ENCODE measurements at regions not wholly inside any gene's neighbourhood (a gene's known extent, or its start where the extent isn't known, plus 50 kb on each side); places are given as distances from the start of the nearest gene placed in this dataset.

GRCh38 chr2:107174171-107174570, 288.2 kb upstream of the ST6GAL2 start (continued):
- TF ChIP-seq ATF6 (CRISPR knock-in tag; IDR thresholded peaks at IDR 0.05) (no peak), TEAD4 (CRISPR knock-in tag; IDR thresholded peaks at IDR 0.05) (no peak), GABPB1 (CRISPR knock-in tag; IDR thresholded peaks at IDR 0.05) (no peak), SMAD3 (CRISPR knock-in tag; IDR thresholded peaks at IDR 0.05; ENCODE audit: borderline replicate concordance) (no peak), E2F1 (CRISPR knock-in tag; IDR thresholded peaks at IDR 0.05) (no peak), ATF3 (CRISPR knock-in tag; conservative IDR thresholded peaks at IDR 0.05) (no peak), ZNF425 (CRISPR knock-in tag; conservative IDR thresholded peaks at IDR 0.05) (no peak), HMGXB4 (CRISPR knock-in tag; IDR thresholded peaks at IDR 0.05) (no peak)
- TF ChIP-seq, protein P1, sequence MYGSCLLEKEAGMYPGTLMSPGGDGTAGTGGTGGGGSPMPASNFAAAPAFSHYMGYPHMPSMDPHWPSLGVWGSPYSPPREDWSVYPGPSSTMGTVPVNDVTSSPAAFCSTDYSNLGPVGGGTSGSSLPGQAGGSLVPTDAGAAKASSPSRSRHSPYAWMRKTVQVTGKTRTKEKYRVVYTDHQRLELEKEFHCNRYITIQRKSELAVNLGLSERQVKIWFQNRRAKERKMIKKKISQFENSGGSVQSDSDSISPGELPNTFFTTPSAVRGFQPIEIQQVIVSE (CRISPR knock-in tag; IDR thresholded peaks at IDR 0.05; ENCODE audit: borderline replicate concordance) = no peak
- TF ChIP-seq, protein P2, sequence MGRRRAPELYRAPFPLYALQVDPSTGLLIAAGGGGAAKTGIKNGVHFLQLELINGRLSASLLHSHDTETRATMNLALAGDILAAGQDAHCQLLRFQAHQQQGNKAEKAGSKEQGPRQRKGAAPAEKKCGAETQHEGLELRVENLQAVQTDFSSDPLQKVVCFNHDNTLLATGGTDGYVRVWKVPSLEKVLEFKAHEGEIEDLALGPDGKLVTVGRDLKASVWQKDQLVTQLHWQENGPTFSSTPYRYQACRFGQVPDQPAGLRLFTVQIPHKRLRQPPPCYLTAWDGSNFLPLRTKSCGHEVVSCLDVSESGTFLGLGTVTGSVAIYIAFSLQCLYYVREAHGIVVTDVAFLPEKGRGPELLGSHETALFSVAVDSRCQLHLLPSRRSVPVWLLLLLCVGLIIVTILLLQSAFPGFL (CRISPR knock-in tag; IDR thresholded peaks at IDR 0.05; ENCODE audit: borderline replicate concordance) = no peak

- ChIA-PET POLR2A (no interaction called here), CTCF (no interaction called here)
- peaks cover 3% of the 10 kb centered on the region; the same call in 1 of the 2 replicates for H3K4me1 Mint-ChIP-seq
- ATAC-seq (no peak), DNase-seq (ENCODE audit: low spot score) (no peak)
- no peaks in the 10 kb centered on the region for H3K27me3 Mint-ChIP-seq (ENCODE audit: low read depth)
- no peaks in the 10 kb centered on the region for H3K36me3 Mint-ChIP-seq
- no peaks in the 10 kb centered on the region for H3K9me3 Mint-ChIP-seq
- H3K4me3 Mint-ChIP-seq = no peak overlapping the region
- H3K27ac Mint-ChIP-seq = no peak overlapping the region
- TF ChIP-seq ZNF396 (CRISPR knock-in tag; IDR thresholded peaks at IDR 0.05; ENCODE audit: borderline replicate concordance) = no peak
- no peak for TF ChIP-seq TCF7 (CRISPR knock-in tag; IDR thresholded peaks at IDR 0.05; ENCODE audit: low read depth)
- TF ChIP-seq CBFB (CRISPR knock-in tag; IDR thresholded peaks at IDR 0.05; ENCODE audit: low read depth) = no peak
- TF ChIP-seq, protein P1 (CRISPR knock-in tag; IDR thresholded peaks at IDR 0.05; ENCODE audit: borderline replicate concordance) = no peak
- no peak for TF ChIP-seq TP53 (CRISPR knock-in tag; IDR thresholded peaks at IDR 0.05)
- TF ChIP-seq, protein P3, sequence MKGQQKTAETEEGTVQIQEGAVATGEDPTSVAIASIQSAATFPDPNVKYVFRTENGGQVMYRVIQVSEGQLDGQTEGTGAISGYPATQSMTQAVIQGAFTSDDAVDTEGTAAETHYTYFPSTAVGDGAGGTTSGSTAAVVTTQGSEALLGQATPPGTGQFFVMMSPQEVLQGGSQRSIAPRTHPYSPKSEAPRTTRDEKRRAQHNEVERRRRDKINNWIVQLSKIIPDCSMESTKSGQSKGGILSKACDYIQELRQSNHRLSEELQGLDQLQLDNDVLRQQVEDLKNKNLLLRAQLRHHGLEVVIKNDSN (CRISPR knock-in tag; IDR thresholded peaks at IDR 0.05) = no peak
- no peak for TF ChIP-seq MLX (CRISPR knock-in tag; IDR thresholded peaks at IDR 0.05)
- TF ChIP-seq, protein P4, sequence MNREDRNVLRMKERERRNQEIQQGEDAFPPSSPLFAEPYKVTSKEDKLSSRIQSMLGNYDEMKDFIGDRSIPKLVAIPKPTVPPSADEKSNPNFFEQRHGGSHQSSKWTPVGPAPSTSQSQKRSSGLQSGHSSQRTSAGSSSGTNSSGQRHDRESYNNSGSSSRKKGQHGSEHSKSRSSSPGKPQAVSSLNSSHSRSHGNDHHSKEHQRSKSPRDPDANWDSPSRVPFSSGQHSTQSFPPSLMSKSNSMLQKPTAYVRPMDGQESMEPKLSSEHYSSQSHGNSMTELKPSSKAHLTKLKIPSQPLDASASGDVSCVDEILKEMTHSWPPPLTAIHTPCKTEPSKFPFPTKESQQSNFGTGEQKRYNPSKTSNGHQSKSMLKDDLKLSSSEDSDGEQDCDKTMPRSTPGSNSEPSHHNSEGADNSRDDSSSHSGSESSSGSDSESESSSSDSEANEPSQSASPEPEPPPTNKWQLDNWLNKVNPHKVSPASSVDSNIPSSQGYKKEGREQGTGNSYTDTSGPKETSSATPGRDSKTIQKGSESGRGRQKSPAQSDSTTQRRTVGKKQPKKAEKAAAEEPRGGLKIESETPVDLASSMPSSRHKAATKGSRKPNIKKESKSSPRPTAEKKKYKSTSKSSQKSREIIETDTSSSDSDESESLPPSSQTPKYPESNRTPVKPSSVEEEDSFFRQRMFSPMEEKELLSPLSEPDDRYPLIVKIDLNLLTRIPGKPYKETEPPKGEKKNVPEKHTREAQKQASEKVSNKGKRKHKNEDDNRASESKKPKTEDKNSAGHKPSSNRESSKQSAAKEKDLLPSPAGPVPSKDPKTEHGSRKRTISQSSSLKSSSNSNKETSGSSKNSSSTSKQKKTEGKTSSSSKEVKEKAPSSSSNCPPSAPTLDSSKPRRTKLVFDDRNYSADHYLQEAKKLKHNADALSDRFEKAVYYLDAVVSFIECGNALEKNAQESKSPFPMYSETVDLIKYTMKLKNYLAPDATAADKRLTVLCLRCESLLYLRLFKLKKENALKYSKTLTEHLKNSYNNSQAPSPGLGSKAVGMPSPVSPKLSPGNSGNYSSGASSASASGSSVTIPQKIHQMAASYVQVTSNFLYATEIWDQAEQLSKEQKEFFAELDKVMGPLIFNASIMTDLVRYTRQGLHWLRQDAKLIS (CRISPR knock-in tag; IDR thresholded peaks at IDR 0.05; ENCODE audit: borderline replicate concordance) = no peak
- TF ChIP-seq NR3C1 (CRISPR knock-in tag; conservative IDR thresholded peaks at IDR 0.05; ENCODE audit: low read depth) = no peak
Observed at GRCh38 chr2:107182981-107183380, 297.0 kb upstream of the ST6GAL2 start.
